Heart left ventricle (tissue), 13 donors: ENCODE measurements at regions not wholly inside any gene's neighbourhood (a gene's known extent, or its start where the extent isn't known, plus 50 kb on each side); places are given as distances from the start of the nearest gene placed in this dataset.

Source experiments
- CTCF ChIP-seq, 12 donors: fragments of 200-600 bp; sonication (generic) in 4 of 12; IDR thresholded peaks; one replicate each; pipeline versions ENCODE4 v1.5.0 to v1.8.0; 2018 to 2022; ENCODE audit warnings: antibody characterized with exemption in 12 of 12, mild to moderate bottlenecking in 5 of 12
- POLR2A ChIP-seq, 2 donors: fragments of 450-650 bp; IDR thresholded peaks; one replicate each; pipeline ENCODE4 v1.6.1; 2017; ENCODE audit warnings: antibody characterized with exemption in 2 of 2, mild to moderate bottlenecking in 2 of 2, moderate library complexity in 2 of 2
- donor health status: ischemic (EF 13 %, LVEDD 7.1; RV severe dilation, severe dysfunction).
- donor health status: DM: no; HTN: yes; CAD: no.
- donor health status: DM: no; HTN: no; CAD: no.
- donor health status: ischemic (EF 25% LVEDD 6.9; RV normal size, moderate dysfunction).
- donor health status: ischemic (EF 25% LVEDD 5.7; RV mildly dilated, moderate dysfunction).
- donor health status: ischemic (EF 35%, LVEDD 5.7; RV mildly dilated, moderate dysfunction).
- donor health status: nonischemic (EF 11% LVEDD 7.7; RV severe dilation, severe dysfunction).
- donor health status: DM: yes; HTN: yes; CAD: no.
- donor health status: PGD.
- donor health status: ischemic (EF 29% LVEDD 5.4; RV normal size, mild dysfunction).
- donor health status: nonischemic (EF 23%, LVEDD 6.1; RV moderate dilation, normal function).

- TF ChIP-seq CTCF (IDR thresholded peaks at IDR 0.05) (no peak), POLR2A (IDR thresholded peaks at IDR 0.05) (no peak)
Measured at GRCh38 chr12:60148831-60149230, 553.0 kb downstream of the SLC16A7 start.
